ENCODE measurements at regions not wholly inside any gene's neighbourhood (a gene's known extent, or its start where the extent isn't known, plus 50 kb on each side); places are given as distances from the start of the nearest gene placed in this dataset.

- H3K4me1 Mint-ChIP-seq, result no peaks in the 10 kb centered on the region
- no peaks in the 10 kb centered on the region for H3K36me3 Mint-ChIP-seq
- H3K9me3 ChIP-seq (ENCODE audit: control insufficient read depth, insufficient read depth, low read length), result peaks cover 2% of the 10 kb centered on the region
- H3K4me1 ChIP-seq (ENCODE audit: control insufficient read depth, insufficient read depth, low read length), result no peaks in the 10 kb centered on the region
- H3K27ac Mint-ChIP-seq, result no peak overlapping the region
- 88% methylated on average over 5 of the region's 5 CpGs for WGBS (ENCODE audit: insufficient coverage)
- no peaks in the 10 kb centered on the region for H3K36me3 ChIP-seq (ENCODE audit: control insufficient read depth, insufficient read depth, low read length)
- intact Hi-C loops (cut with micrococcal nuclease), result no loop called here
- no peak overlapping the region for H3K4me3 ChIP-seq (ENCODE audit: low read length)
- peaks cover 9 to 15% of the 10 kb centered on the region in 2 donors for H3K9me3 Mint-ChIP-seq
- no peaks in the 10 kb centered on the region for H3K27me3 Mint-ChIP-seq (ENCODE audit: low read depth in 2 of 2)
- no peak overlapping the region for H3K4me3 Mint-ChIP-seq
- no peak overlapping the region for H3K27ac ChIP-seq (ENCODE audit: low read length)
- DNase-seq (no peak), ATAC-seq (no peak)
- TF ChIP-seq CTCF (IDR thresholded peaks at IDR 0.05), result no peak
- H3K27me3 ChIP-seq (ENCODE audit: control insufficient read depth, insufficient read depth, low read length), result no peaks in the 10 kb centered on the region
These were observed 263.9 kb upstream of the TMTC1 start for GRCh38 chr12:30047516-30048254.

GRCh38 chr12:30046376-30046775, 262.6 kb upstream of the TMTC1 start:
- Mint-ChIP-seq H3K9me3 (peaks cover 9 to 18% of the 10 kb centered on the region in 2 donors), H3K27ac (no peak overlapping the region), H3K27me3 (ENCODE audit: low read depth in 2 of 2) (no peaks in the 10 kb centered on the region), H3K36me3 (no peaks in the 10 kb centered on the region), H3K4me1 (no peaks in the 10 kb centered on the region), H3K4me3 (no peak overlapping the region)
- H3K27me3 ChIP-seq (ENCODE audit: control insufficient read depth, insufficient read depth, low read length), result no peaks in the 10 kb centered on the region
- intact Hi-C loops (cut with micrococcal nuclease), result no loop called here
- 92% methylated on average over 1 of the region's 2 CpGs for WGBS (ENCODE audit: insufficient coverage)
- H3K36me3 ChIP-seq (ENCODE audit: control insufficient read depth, insufficient read depth, low read length), result no peaks in the 10 kb centered on the region
- H3K27ac ChIP-seq (ENCODE audit: low read length), result no peak overlapping the region
- ATAC-seq, result no peak
- H3K4me3 ChIP-seq (ENCODE audit: low read length), result no peak overlapping the region
- no peak for TF ChIP-seq CTCF (IDR thresholded peaks at IDR 0.05)
- no peaks in the 10 kb centered on the region for H3K9me3 ChIP-seq (ENCODE audit: control insufficient read depth, insufficient read depth, low read length)
- no peak for DNase-seq
- H3K4me1 ChIP-seq (ENCODE audit: control insufficient read depth, insufficient read depth, low read length), result no peaks in the 10 kb centered on the region

GRCh38 chr12:30045171-30045570, 261.4 kb upstream of the TMTC1 start:
- Histone ChIP-seq H3K27ac (ENCODE audit: low read length) (no peak overlapping the region), H3K36me3 (ENCODE audit: control insufficient read depth, insufficient read depth, low read length) (no peaks in the 10 kb centered on the region), H3K4me3 (ENCODE audit: low read length) (no peak overlapping the region), H3K4me1 (ENCODE audit: control insufficient read depth, insufficient read depth, low read length) (no peaks in the 10 kb centered on the region), H3K27me3 (ENCODE audit: control insufficient read depth, insufficient read depth, low read length) (no peaks in the 10 kb centered on the region), H3K9me3 (ENCODE audit: control insufficient read depth, insufficient read depth, low read length) (no peaks in the 10 kb centered on the region)
- Mint-ChIP-seq H3K4me1 (no peaks in the 10 kb centered on the region), H3K4me3 (no peak overlapping the region), H3K36me3 (no peaks in the 10 kb centered on the region), H3K27me3 (ENCODE audit: low read depth in 2 of 2) (no peaks in the 10 kb centered on the region), H3K9me3 (peaks cover 12 to 20% of the 10 kb centered on the region in 2 donors), H3K27ac (no peak overlapping the region)
- DNase-seq (no peak), ATAC-seq (no peak)
- intact Hi-C loops (cut with micrococcal nuclease), result no loop called here
- 63% methylated on average over 1 of the region's 1 CpG for WGBS (ENCODE audit: insufficient coverage)
- no peak for TF ChIP-seq CTCF (IDR thresholded peaks at IDR 0.05)

- DNase-seq, result no peak
- intact Hi-C loops (cut with micrococcal nuclease), result no loop called here
- 76% methylated on average over 4 of the region's 4 CpGs for WGBS (ENCODE audit: insufficient coverage)
- H3K27ac ChIP-seq (ENCODE audit: low read length), result no peak overlapping the region
- TF ChIP-seq CTCF (IDR thresholded peaks at IDR 0.05), result no peak
- H3K4me1 ChIP-seq (ENCODE audit: control insufficient read depth, insufficient read depth, low read length), result no peaks in the 10 kb centered on the region
- no peaks in the 10 kb centered on the region for H3K36me3 ChIP-seq (ENCODE audit: control insufficient read depth, insufficient read depth, low read length)
- Mint-ChIP-seq H3K27ac (no peak overlapping the region), H3K36me3 (no peaks in the 10 kb centered on the region), H3K27me3 (ENCODE audit: low read depth in 2 of 2) (no peaks in the 10 kb centered on the region), H3K9me3 (peaks cover 12 to 23% of the 10 kb centered on the region in 2 donors), H3K4me1 (no peaks in the 10 kb centered on the region), H3K4me3 (no peak overlapping the region)
- H3K27me3 ChIP-seq (ENCODE audit: control insufficient read depth, insufficient read depth, low read length), result no peaks in the 10 kb centered on the region
- H3K4me3 ChIP-seq (ENCODE audit: low read length), result no peak overlapping the region
- no peaks in the 10 kb centered on the region for H3K9me3 ChIP-seq (ENCODE audit: control insufficient read depth, insufficient read depth, low read length)
- ATAC-seq, result no peak
These were observed 260.5 kb upstream of the TMTC1 start for GRCh38 chr12:30044206-30044605.

Data from natural killer cell (primary cell).